ENCODE measurements at regions not wholly inside any gene's neighbourhood (a gene's known extent, or its start where the extent isn't known, plus 50 kb on each side); places are given as distances from the start of the nearest gene placed in this dataset.

DNA sequence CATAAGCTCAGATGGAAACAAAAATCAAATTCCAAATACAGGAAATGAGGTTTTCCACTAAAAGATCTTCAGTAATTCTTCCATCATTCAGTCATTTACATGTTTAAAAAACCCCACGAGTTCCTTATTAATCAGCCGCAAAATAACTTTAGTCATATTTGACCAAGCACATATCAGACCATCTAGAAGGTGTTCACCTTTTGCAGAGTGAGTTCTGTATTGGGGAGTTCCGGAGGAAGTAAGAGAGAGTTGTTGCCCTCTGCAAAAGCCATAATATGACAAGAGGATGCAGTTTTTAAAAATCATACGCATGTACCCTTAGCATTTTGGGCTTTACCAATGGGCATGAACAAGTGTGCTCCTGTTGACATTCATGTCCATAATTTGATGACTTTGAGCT, 61.6 kb downstream of the CCR1 start:
- DNase-seq (no peak), ATAC-seq (no peak)
- intact Hi-C loops (cut with micrococcal nuclease): no loop called here

DNA sequence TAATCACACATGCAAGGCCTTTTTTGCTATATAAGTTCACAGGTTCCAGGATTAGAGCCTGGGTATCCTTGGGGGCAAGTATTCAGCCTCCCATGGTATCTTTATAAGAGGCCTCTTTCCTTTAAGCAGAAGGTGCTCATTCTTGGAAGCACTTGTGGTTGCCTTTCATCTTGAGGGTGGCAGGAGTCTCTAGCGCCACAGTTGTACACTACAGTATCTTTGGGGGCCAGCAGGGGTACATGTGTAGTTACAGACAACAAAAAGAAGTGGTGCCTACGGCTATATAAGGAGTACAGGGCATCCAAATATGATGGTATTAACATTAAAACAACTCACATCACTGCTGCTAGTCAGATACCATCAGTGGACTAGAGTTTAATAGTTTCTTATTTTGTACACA, 62.1 kb downstream of the CCR1 start:
- intact Hi-C loops (cut with micrococcal nuclease): no loop called here
- DNase-seq (no peak), ATAC-seq (no peak)

DNA sequence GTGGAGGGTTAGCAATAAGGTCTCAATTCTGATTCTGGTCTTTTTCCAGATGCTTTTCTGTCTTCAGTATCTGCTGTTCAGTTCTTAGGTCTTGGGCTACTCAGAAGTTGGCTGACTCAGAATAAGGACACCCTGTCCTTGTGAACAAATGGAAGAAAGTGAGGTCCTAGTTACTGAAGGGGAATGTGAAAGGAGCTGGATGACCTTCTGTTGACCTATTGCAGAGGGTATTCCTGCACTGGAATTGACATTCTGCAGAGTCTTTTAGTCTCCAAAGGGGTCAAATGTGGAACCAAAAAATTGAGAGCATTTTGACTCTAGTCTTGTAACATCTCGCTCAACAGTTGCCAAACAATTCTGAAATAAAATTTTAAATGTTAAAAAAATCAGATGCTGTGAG, 63.0 kb downstream of the CCR1 start:
- DNase-seq: no peak
- no peak for ATAC-seq
- intact Hi-C loops (cut with micrococcal nuclease): no loop called here

DNA sequence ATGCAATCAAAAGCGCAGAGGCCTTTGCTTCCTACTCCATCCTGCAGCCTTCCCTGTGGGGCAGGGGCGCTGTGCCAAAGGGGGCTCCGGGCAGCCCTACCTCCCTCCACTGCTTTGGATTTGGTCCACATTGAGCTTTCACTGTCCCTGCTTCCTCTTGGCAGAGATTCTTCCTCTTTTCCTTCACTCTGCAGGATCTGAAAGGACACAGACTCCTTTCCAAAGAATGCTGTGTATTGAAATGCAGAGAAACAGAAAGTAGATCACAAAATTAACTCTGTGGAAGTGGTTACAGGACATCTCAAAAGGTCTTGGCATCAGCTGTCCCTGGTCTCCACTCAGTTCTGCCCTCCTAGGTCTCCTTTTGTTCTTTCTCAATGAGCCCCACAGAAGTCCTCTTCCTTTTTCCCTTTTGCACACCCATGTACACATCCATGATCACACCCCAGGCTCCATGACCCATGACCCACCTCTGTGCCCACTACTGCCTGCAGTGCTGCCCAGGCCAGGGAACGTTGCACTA, 64.1 kb downstream of the CCR1 start:
- intact Hi-C loops (cut with micrococcal nuclease): no loop called here
- DNase-seq (peak; percentile 55), ATAC-seq (peak; percentile 74)

DNA sequence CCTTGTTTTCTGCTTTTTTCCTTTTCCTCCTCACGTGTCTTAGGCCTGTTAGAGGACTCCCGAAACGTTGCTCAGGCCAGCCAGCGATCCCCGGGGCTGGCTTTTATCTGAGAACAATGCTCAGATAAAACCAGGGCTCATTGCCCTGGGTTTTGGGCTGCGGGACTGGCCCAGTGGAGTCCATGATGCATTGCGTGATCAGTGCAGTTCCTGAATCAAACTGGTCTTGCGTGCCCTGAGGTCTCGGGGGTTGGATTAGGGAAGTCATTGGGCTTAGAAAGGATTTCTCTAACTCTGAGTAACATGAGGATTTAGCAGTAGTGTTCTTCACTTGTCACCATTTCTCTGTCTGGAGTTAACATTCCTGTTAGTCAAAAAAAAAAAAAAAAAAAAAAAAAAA, 66.3 kb downstream of the CCR1 start:
- DNase-seq: no peak
- intact Hi-C loops (cut with micrococcal nuclease): no loop called here
- ATAC-seq: peak; percentile 28

DNA sequence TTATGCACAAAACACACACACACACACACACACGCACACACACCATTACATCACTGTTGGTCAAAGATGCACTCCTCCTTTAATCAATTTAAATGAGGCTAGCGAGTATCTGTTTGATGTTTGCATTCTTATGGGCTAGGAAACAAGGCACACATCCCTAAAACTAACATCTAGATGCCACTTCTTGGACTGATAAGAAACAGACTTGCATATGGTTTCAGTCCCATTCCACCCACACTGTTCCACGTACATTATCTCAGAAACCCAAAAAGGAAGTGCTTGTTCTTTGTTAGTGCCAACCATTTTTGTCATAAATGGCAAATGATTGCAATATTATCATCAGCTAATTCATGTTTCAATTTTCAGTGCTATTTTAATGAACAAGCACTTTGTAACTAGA, 69.5 kb downstream of the CCR1 start:
- intact Hi-C loops (cut with micrococcal nuclease): no loop called here
- DNase-seq: no peak
- ATAC-seq: no peak

DNA sequence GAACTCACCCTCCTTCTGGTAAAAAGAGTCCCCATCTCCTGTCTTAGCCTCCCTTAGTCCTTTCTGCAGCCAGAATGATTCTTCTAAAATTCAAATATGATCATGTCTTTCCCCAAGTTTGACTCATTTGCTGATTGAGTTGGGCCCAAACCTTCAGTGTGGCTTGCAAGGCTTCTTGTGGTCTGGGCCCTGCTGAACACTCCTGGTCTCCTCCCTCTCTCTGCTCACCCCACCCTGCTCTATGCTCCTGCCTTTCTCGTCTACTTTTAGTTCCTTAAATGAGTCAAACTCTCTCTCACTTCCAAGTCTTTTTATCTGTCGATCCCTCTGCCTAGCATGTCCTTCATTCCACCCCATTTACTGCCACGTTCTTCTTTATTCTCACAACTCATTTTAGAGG, 72.6 kb downstream of the CCR1 start:
- intact Hi-C loops (cut with micrococcal nuclease): no loop called here
- DNase-seq (no peak), ATAC-seq (peak; percentile 35)

DNA sequence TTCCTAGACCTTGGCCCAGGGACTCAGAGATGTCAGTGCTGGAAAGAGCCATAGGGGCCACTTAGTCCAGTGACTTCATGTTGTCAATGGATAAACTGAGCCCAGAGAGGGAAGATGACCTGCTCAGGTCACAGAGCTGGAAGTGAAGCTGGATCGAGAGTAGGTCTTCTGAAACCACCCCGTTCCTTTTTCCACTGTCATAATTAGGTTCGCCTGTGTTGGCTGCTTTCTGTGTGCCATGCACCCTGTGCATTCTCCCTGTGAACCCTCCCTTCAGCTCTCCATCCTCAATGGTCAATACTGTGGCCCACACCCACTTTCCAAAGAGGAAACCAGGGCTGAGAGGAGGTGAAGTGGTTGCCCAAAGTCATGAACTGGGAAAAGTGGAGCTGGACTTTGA, 74.8 kb downstream of the CCR1 start:
- ATAC-seq: no peak
- intact Hi-C loops (cut with micrococcal nuclease): no loop called here
- DNase-seq: no peak

DNA sequence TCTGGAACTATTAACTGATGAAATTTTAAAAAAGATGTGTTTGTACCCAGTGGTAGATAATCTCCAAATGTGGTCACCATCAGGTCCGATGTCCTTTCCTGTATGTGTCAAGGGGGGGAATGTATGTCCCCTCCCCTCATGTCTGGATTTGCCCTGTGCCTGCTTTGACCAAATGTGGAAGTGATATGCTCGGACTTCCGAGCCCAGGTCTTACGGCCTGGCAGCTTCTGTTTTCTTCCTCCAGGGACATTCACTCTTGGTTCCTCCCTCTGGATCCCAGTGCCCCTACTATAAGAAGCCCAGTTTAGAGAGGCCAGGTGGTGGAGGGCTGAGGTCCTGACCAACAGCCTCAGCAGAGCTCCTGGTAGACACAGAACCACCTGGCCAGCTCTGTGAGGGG, 75.5 kb downstream of the CCR1 start:
- intact Hi-C loops (cut with micrococcal nuclease): no loop called here
- peak; percentile 51 for ATAC-seq

DNA sequence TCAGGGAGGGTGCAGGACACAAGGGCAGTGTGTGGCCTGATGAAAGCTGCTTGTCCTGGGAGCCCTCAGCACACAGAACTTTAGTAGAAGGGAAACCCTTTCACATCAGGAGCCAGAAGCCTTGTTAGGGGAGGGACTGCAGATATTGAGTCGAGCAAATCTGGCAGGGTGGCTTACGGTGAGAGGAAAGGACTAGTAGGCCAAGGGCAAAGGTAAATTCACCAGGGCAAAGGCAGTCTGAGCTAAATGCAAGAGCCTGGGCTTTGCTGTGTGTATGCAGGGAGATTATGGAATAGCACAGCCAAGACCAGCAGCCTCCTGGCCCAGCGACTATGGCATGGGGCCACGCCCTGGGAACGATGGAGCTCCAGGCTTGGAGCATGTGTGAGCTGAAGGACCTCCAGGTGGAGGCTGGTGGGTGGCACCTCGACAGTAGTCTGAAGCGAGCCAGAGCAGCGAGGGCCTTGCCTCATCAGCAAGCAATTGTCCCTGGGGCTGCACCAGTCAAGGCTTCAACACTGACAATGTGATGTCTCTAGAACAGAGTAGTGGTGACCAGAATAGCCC, 76.1 kb downstream of the CCR1 start:
- no peak for DNase-seq
- no peak for ATAC-seq
- intact Hi-C loops (cut with micrococcal nuclease): no loop called here

More for the DNA sequence above, 75.5 kb downstream of the CCR1 start:
- no peak for DNase-seq

DNA sequence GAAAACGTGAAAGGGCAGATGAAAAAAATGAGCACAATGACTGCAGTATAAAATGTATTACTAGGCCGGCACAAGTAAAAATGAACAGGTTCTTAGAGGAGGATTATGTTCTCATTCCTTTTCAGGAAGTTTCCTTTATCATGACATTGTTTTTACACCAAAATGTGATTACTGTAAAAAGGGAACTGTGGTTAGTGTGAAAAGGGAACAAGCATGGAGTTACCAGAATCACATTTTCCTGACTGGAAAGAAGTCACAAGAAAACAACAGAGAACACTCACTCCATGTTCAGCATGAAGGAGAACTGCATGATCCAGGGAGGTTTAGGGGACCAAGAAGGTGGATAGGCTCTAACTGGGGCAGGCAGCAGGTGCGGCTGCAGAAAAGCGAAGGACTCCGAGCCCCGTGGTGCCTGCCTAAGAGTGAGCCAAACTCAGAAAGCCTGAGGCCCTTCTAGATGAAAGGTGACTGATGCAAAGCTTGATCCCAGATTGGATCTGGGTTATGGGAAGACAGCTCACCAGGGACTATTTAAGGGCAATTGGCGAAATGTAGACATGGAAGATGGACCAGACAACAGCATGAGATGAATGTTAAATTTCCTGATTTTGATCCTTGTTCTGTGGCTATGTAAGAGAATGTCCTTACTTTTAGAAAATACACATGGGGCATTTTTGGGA, 77.3 kb downstream of the CCR1 start:
- ATAC-seq (peak; percentile 30), DNase-seq (no peak)
- intact Hi-C loops (cut with micrococcal nuclease): no loop called here

DNA sequence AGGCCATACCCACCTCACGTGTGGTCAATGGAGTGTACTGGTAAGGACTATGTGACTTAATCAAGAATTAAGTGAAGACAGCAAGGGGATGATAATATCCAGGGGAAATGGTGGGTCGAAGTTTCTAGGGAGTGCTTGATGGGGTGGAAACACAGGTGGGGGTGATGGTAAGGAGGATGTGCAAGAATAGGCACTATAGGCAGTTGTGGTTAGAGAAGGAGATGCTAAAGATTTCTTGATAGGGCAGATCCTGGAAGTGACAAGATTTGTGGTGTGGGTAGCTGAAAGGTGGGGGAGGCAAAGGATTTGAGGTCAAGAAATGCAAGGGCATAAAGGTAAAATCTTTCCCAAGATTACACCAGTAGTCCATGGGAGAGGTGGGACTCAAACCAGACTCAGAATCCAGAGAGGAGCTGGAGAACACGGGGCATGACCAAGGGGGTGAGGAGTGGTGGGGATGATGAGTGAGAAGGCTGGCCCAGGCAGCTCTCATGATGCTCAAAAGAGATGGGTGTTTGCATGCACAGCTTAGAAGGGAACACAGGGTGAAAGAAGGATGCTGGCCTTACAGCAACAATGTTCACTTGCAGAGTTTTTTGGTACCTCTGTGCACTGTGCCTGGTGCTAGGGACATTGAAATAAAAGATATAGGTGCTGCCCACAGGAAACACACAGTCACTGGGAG, 78.4 kb downstream of the CCR1 start:
- intact Hi-C loops (cut with micrococcal nuclease): no loop called here
- ATAC-seq: no peak
- DNase-seq: no peak

DNA sequence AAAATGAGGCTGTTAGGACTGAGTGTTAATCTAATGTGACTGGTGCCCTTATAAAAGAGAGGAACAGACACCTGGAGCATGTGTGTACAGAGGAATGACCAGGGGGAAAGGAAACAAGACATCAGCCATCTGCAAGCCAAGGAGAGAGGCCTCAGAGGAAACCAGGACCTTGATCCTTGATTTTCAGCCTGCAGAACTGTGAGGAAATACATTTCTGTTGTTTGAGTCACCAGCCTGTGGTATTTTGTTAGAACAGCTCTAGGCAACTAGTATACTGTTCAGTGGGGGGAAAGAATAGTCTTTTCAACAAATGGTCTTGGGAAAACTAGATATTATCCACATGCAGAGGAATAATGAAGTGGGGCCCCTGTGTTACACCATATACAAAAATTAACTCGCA, 80.6 kb downstream of the CCR1 start:
- DNase-seq (no peak), ATAC-seq (peak; percentile 52)
- intact Hi-C loops (cut with micrococcal nuclease): no loop called here

DNA sequence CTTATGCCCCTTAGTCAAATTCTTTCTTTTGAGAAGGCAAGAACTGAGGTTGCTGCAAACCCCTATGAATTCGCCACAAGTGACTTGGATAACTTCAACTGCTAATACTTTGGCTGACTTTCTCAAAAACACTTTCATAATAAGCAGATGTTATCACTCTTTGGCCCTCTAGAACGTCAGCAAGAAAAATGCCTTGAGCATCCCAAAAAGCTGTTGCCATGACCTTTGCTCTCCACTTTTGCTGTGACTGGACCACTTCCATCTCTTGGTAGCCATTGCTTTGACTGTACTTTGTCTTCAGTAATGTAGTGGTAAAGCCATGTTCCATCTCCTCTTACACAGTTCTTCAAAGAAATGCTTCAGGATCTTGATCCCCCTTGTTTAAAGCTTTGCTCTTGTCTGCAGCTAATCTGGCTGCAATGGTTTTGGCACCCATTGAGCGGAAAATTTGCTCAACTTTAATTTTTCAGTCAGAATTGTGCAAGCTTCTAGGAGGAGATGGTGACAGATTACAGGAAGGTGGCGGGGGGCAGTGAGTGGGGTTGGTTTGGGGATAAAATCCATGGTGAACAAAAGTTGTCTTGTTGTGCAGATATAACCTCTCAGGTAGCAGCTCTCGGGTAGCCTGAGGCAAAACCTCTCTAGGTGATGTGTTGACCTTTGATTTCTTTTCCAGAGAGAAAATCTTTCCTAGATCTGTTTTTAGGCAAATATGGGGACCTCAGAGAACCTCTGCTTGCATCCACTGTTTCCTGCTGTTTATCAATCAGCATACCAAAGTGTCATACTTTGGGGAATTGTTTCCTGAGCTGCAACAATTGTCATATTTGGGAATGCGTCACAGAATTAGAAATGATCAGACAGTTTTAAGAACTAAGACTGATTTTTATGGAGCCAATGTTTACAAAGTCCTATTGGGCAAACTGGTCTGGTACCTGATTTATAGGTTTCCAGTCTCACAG, 83.6 kb downstream of the CCR1 start:
- ATAC-seq: peak; percentile 83
- intact Hi-C loops (cut with micrococcal nuclease): no loop called here
- peak; percentile 33 for DNase-seq

DNA sequence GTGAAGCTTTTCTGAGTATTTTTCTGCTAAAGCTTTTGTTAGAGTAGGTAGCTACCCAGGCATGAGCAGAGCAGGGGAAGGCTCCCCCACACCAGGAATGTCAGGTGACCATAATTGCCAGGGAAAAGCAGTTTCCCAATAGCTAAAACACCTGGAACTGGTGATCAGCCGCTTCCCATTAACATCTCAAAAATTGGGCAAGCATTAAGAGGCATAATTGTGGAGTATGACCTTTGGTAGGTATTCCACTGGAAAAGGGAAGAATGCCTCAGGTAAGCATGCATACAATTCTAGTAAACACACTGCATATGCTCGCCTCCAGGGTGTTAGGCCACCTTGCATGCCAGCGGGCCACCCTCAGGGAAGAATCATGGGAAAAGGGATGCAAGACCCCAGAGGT, 84.5 kb downstream of the CCR1 start:
- DNase-seq (no peak), ATAC-seq (no peak)
- intact Hi-C loops (cut with micrococcal nuclease): no loop called here

DNA sequence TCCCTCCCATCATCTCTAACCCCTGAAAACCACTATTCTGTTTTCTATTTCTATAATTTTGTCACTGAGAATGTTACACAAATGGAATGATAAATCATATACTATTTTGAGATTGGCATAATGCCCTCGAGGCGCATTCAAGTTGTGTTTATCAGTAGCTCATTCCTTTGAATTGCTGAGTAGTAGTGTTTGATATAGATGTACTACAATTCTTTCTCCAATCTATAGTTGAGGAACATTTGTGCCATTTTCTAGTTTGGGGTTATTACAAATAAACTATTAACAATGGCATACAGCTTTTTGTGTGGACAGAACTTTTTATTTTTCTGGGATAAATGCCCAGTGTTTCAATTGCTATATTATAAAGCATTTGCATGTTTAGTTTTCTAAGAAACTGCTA, 86.0 kb downstream of the CCR1 start:
- ATAC-seq: no peak
- DNase-seq: no peak
- intact Hi-C loops (cut with micrococcal nuclease): no loop called here

DNA sequence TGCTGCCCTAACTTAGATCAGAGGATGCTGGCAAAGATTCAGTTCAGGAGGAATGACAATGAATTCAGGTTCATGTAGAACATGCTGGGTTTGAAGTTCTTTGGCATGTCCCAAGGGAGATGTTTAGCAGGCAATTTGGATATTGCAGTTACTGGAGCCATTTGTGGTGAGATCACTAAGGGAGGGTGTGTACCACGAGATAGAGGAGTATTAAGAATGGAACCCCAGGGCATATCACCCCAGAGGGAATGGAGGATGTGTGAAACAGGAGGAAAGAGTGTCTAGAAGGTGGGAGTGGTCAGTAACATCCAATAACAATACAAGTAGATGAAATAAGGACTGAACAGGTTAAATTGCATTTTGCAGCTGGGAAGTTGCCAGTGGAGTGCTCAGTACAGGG, 87.1 kb downstream of the CCR1 start:
- ATAC-seq (no peak), DNase-seq (no peak)
- intact Hi-C loops (cut with micrococcal nuclease): no loop called here

DNA sequence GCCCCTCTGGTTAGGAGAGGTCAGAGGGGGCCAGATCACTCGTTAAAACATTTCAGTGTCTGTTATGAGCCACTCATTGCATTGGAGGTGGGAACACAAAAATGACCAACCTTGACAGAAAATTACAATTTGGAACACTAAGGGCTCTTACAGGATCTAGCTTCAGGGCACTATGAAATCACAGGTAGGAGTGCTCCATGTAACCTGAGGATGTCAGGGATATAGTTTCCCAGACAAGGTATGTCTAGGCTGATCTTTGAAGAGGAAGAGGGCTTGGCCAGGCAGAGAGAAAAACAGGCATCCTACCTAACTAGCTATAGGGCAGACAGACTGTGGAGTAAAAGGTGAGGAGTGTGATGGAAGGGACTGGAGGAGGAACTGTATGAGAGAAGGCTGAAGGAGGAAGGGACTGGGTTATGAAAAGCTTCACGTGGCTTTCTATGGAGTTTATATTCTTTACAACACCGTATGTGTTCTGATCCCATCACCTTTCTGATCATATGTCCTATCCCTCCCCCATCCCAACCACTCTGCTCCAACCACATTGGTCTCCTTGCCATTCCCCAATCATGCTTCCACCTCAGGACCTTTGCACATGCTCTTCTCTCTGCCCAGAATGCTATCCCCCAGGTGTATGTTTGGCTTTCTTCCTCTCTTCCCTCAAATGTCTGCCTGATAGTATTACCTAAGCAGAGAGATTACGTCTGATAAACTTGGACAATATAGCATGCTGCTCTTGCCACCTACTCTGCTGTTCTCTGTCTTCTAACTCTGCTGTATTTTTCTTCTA, 88.2 kb downstream of the CCR1 start:
- no peak for DNase-seq
- ATAC-seq: no peak
- intact Hi-C loops (cut with micrococcal nuclease): no loop called here

DNA sequence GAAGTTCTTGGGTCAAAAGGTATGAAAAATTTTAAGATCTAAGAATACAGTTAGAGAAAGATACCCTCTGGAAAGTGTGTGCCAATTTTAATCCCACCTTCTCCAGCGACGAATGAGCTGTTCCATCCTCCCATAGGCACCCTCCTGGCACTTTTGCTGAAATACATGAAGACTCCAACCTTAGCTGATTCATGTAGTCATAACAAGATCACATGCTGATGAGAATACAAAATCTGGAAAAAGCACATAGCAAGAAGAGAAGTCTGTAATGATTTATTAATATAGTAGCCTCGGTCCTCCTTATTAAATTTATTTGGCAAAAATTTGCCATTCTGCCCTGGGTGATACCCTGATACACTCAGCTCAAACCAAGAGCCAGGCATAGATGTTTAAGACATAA, 88.9 kb downstream of the CCR1 start:
- intact Hi-C loops (cut with micrococcal nuclease): no loop called here
- ATAC-seq: no peak
- DNase-seq: no peak
